ENCODE measurements at regions not wholly inside any gene's neighbourhood (a gene's known extent, or its start where the extent isn't known, plus 50 kb on each side); places are given as distances from the start of the nearest gene placed in this dataset.

DNA sequence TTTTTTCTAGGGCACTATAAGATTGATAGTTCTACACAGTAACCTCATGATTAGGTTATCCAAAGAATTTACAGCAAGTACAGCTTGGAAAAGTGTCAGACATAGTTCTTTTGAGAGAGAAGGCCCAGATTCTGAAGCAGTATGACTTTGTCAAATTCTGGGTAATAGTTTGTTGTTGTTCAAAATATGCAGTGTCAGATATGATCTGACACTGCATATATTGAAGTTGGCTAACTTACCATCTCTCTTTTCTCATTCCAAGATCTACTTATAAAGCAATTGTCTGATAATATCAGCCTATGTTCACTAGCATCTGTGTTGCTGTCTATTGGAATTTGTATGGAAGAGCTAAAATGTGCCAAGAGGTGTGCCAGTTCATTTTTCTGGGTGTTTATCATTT, 160.1 kb downstream of the CTH start:
- H3K27ac ChIP-seq (ENCODE audit: insufficient read length, low read depth, low read length) = no peak overlapping the region
- no peak overlapping the region for H2BK15ac ChIP-seq (ENCODE audit: low read depth, low read length)
- no peak overlapping the region for H3K27ac Mint-ChIP-seq
- H2AK5ac ChIP-seq (ENCODE audit: insufficient read length, low read length) = no peak overlapping the region
- no peak for DNase-seq
- no peak for TF ChIP-seq CTCF (conservative IDR thresholded peaks at IDR 0.05)
- H3K36me3 Mint-ChIP-seq (ENCODE audit: insufficient read depth in 1 of 3, low read depth in 3 of 3) = no peaks in the 10 kb centered on the region
- no peak overlapping the region for H3K4me3 Mint-ChIP-seq
- no peak overlapping the region for H2BK12ac ChIP-seq (ENCODE audit: insufficient read length, low read depth, low read length)
- H4K91ac ChIP-seq (ENCODE audit: insufficient read length, low read depth, low read length) = no peak overlapping the region
- no peak overlapping the region for H3K14ac ChIP-seq (ENCODE audit: insufficient read depth, low read length)
- no peak overlapping the region for H4K5ac ChIP-seq (ENCODE audit: insufficient read length, low read depth, low read length)
- H2BK5ac ChIP-seq (ENCODE audit: insufficient read length, low read length) = no peak overlapping the region
- H3T11ph ChIP-seq (ENCODE audit: low read length) = no peak overlapping the region
- H3K4me1 Mint-ChIP-seq = no peaks in the 10 kb centered on the region
- H2BK20ac ChIP-seq (ENCODE audit: low read depth, low read length, poor library complexity, severe bottlenecking) = no peak overlapping the region
- no peak overlapping the region for H2BK120ac ChIP-seq (ENCODE audit: low read depth, low read length, poor library complexity, severe bottlenecking)
- no peaks in the 10 kb centered on the region for H3K79me2 ChIP-seq (ENCODE audit: insufficient read depth, low read length)
- H3K9me3 ChIP-seq (ENCODE audit: control insufficient read depth, low read depth, low read length) = no peaks in the 10 kb centered on the region
- H3K18ac ChIP-seq (ENCODE audit: insufficient read length, low read depth, low read length) = no peak overlapping the region
- H3K23me2 ChIP-seq (ENCODE audit: insufficient read length, low read depth, low read length, poor library complexity, severe bottlenecking) = no peaks in the 10 kb centered on the region
- H3K4me2 ChIP-seq (ENCODE audit: insufficient read depth, insufficient read length, low read length) = no peak overlapping the region
- no peak overlapping the region for H3K56ac ChIP-seq (ENCODE audit: insufficient read length, low read depth, low read length)
- H4K8ac ChIP-seq (replicated peaks; ENCODE audit: insufficient read length, low read depth, low read length) = no peak overlapping the region
- H3K9ac ChIP-seq (ENCODE audit: extremely low read depth, insufficient read length, low read length) = no peak overlapping the region
- H3K27me3 Mint-ChIP-seq (ENCODE audit: low read depth) = no peaks in the 10 kb centered on the region
- H3K23ac ChIP-seq (ENCODE audit: insufficient read length, low read depth, low read length) = no peak overlapping the region
- no peak overlapping the region for H3K4ac ChIP-seq (ENCODE audit: low read depth, low read length)
- H2AFZ ChIP-seq (ENCODE audit: low read length) = no peak overlapping the region
- no peaks in the 10 kb centered on the region for H4K20me1 ChIP-seq (ENCODE audit: control insufficient read depth, insufficient read depth, insufficient read length)
- H3K4me1 ChIP-seq (ENCODE audit: insufficient read depth, low read length) = no peaks in the 10 kb centered on the region
- H3K79me1 ChIP-seq (ENCODE audit: insufficient read depth, low read depth, low read length, poor library complexity, severe bottlenecking) = no peaks in the 10 kb centered on the region
- no peaks in the 10 kb centered on the region for H3K9me3 Mint-ChIP-seq
- no peaks in the 10 kb centered on the region for H3K27me3 ChIP-seq (ENCODE audit: insufficient read depth, low read length)

All from H9 (cell line).